GM23338 (cell line): ENCODE measurements at regions not wholly inside any gene's neighbourhood (a gene's known extent, or its start where the extent isn't known, plus 50 kb on each side); places are given as distances from the start of the nearest gene placed in this dataset.

Experiments used
- ATAC-seq: fragments of 200-7000 bp; cut with Tn5 transposase; 3 replicates; pipeline ENCODE4 v1.9.1; 2020
- DNase-seq: peaks from one replicate; pipeline ENCODE4 v3.0.0-alpha.2; 2015; ENCODE audit warnings: low spot score
- H2AFZ ChIP-seq: fragments of 200-600 bp; sonication (generic); 2 replicates; pipeline ENCODE4 v1.8.0; 2016; ENCODE audit warnings: antibody characterized with exemption, mild to moderate bottlenecking, moderate library complexity
- H3F3A ChIP-seq: fragments of 200-600 bp; sonication (generic); replicated peaks from 2 replicates; pipeline ENCODE4 v1.8.0; 2017; ENCODE audit warnings: antibody characterized with exemption, mixed run types, low read depth
- H3K27ac ChIP-seq: fragments of 200-600 bp; sonication (generic); 2 replicates; pipeline ENCODE4 v1.6.1; 2016; ENCODE audit warnings: low read depth
- H3K27me3 ChIP-seq: fragments of 200-600 bp; sonication (generic); 2 replicates; pipeline ENCODE4 v1.8.0; 2016; ENCODE audit warnings: mild to moderate bottlenecking, mixed run types, moderate library complexity; ENCODE audit not compliant: insufficient read depth
- H3K36me3 ChIP-seq: fragments of 200-600 bp; sonication (generic); 2 replicates; pipeline ENCODE4 v1.8.0; 2016; ENCODE audit warnings: mild to moderate bottlenecking; ENCODE audit not compliant: insufficient read depth
- H3K4me1 ChIP-seq: fragments of 200-600 bp; sonication (generic); 2 replicates; pipeline ENCODE4 v1.8.0; 2016; ENCODE audit warnings: mild to moderate bottlenecking, moderate library complexity; ENCODE audit not compliant: insufficient read depth
- H3K4me2 ChIP-seq: fragments of 200-600 bp; sonication (generic); 2 replicates; pipeline ENCODE4 v1.7.1; 2017; ENCODE audit warnings: mixed run types
- H3K4me3 ChIP-seq: fragments of 200-600 bp; sonication (generic); 2 replicates; pipeline ENCODE4 v1.6.1; 2016; ENCODE audit warnings: mixed run types
- H3K79me2 ChIP-seq: fragments of 200-600 bp; sonication (generic); replicated peaks from 2 replicates; pipeline ENCODE4 v1.8.0; 2017; ENCODE audit warnings: mild to moderate bottlenecking; ENCODE audit not compliant: insufficient read depth
- H3K9me2 ChIP-seq: fragments of 200-600 bp; sonication (generic); 2 replicates; pipeline ENCODE4 v1.8.0; 2017; ENCODE audit not compliant: insufficient read depth
- H4K20me1 ChIP-seq: fragments of 200-600 bp; sonication (generic); replicated peaks from 2 replicates; pipeline ENCODE4 v1.8.0; 2017; ENCODE audit warnings: mild to moderate bottlenecking; ENCODE audit not compliant: insufficient read depth
- H3K27ac Mint-ChIP-seq: 2 replicates; pipeline ENCODE4 v1.8.0; 2020; ENCODE audit warnings: inconsistent platforms, mild to moderate bottlenecking, moderate library complexity, mixed read lengths
- H3K27me3 Mint-ChIP-seq: 3 replicates; pipeline ENCODE4 v1.8.0; 2022; ENCODE audit warnings: low read depth, mild to moderate bottlenecking, moderate library complexity, mixed read lengths, inconsistent platforms; ENCODE audit not compliant: insufficient read depth, poor library complexity
- H3K36me3 Mint-ChIP-seq: 3 replicates; pipeline ENCODE4 v1.8.0; 2021; ENCODE audit warnings: low read depth, mild to moderate bottlenecking, inconsistent platforms, moderate library complexity, mixed read lengths
- H3K4me1 Mint-ChIP-seq: 3 replicates; pipeline ENCODE4 v1.8.0; 2020; ENCODE audit warnings: mild to moderate bottlenecking, inconsistent platforms, mixed read lengths
- H3K4me3 Mint-ChIP-seq: 3 replicates; pipeline ENCODE4 v1.8.0; 2021; ENCODE audit warnings: moderate library complexity, mild to moderate bottlenecking, inconsistent platforms, mixed read lengths
- H3K9me3 Mint-ChIP-seq: 3 replicates; pipeline ENCODE4 v1.8.0; 2020; ENCODE audit warnings: moderate library complexity, mild to moderate bottlenecking, inconsistent platforms, mixed read lengths
- EZH2 ChIP-seq: fragments of 200-600 bp; sonication (generic); IDR thresholded peaks from one replicate; pipeline ENCODE4 v1.8.0; 2017; ENCODE audit warnings: antibody characterized with exemption, mild to moderate bottlenecking, low read depth; ENCODE audit not compliant: unreplicated experiment
- NANOG ChIP-seq: IDR thresholded peaks from 2 replicates; pipeline ENCODE4 v1.6.1; 2016; ENCODE audit warnings: antibody characterized with exemption, borderline replicate concordance
- ZNF114 ChIP-seq: fragments of 250-450 bp; sonication (Bioruptor Pico); IDR thresholded peaks from 2 replicates; pipeline ENCODE4 v1.5.0; 2020; ENCODE audit warnings: mild to moderate bottlenecking, moderate library complexity
- ZNF331 ChIP-seq: fragments of 250-450 bp; sonication (Bioruptor Pico); IDR thresholded peaks from 2 replicates; pipeline ENCODE4 v1.5.0; 2020; ENCODE audit warnings: low read depth, mild to moderate bottlenecking, moderate library complexity
- ZNF462 ChIP-seq: fragments of 250-450 bp; sonication (Bioruptor Pico); IDR thresholded peaks from 2 replicates; pipeline ENCODE4 v1.5.0; 2020; ENCODE audit warnings: mild to moderate bottlenecking, moderate library complexity
- TF ChIP-seq, protein P1 (sequence below), 2 experiments: fragments of 200-600 bp in 1 of 2; sonication (generic) in 1 of 2; conservative IDR thresholded peaks; 2 replicates each; pipeline versions ENCODE4 v1.5.1 to v1.6.1; 2016 to 2017; ENCODE audit warnings: antibody characterized with exemption in 2 of 2, low read depth in 2 of 2, mild to moderate bottlenecking in 2 of 2, moderate library complexity in 1 of 2
- TF ChIP-seq, protein P2 (sequence below): IDR thresholded peaks from 2 replicates; pipeline ENCODE4 v1.6.1; 2016; ENCODE audit warnings: antibody characterized with exemption

GRCh38 chr2:223386189-223386588 lies 216.0 kb downstream of the SCG2 start:
- no peak overlapping the region for H2AFZ ChIP-seq
- peaks cover 5% of the 10 kb centered on the region; the same call in 2 of the 3 replicates for H3K4me1 Mint-ChIP-seq
- no peak for DNase-seq
- no peak for TF ChIP-seq EZH2
- TF ChIP-seq ZNF462 (CRISPR knock-in tag), result no peak
- TF ChIP-seq NANOG, result no peak
- TF ChIP-seq, protein P1, sequence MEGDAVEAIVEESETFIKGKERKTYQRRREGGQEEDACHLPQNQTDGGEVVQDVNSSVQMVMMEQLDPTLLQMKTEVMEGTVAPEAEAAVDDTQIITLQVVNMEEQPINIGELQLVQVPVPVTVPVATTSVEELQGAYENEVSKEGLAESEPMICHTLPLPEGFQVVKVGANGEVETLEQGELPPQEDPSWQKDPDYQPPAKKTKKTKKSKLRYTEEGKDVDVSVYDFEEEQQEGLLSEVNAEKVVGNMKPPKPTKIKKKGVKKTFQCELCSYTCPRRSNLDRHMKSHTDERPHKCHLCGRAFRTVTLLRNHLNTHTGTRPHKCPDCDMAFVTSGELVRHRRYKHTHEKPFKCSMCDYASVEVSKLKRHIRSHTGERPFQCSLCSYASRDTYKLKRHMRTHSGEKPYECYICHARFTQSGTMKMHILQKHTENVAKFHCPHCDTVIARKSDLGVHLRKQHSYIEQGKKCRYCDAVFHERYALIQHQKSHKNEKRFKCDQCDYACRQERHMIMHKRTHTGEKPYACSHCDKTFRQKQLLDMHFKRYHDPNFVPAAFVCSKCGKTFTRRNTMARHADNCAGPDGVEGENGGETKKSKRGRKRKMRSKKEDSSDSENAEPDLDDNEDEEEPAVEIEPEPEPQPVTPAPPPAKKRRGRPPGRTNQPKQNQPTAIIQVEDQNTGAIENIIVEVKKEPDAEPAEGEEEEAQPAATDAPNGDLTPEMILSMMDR (conservative IDR thresholded peaks at IDR 0.05; ENCODE audit: low read depth in 2 of 2), result no peak
- no peak for TF ChIP-seq ZNF114 (CRISPR knock-in tag)
- no peak for TF ChIP-seq ZNF331
- TF ChIP-seq, protein P2, sequence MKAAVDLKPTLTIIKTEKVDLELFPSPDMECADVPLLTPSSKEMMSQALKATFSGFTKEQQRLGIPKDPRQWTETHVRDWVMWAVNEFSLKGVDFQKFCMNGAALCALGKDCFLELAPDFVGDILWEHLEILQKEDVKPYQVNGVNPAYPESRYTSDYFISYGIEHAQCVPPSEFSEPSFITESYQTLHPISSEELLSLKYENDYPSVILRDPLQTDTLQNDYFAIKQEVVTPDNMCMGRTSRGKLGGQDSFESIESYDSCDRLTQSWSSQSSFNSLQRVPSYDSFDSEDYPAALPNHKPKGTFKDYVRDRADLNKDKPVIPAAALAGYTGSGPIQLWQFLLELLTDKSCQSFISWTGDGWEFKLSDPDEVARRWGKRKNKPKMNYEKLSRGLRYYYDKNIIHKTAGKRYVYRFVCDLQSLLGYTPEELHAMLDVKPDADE, result no peak
- no peaks in the 10 kb centered on the region for H3K79me2 ChIP-seq
- no peaks in the 10 kb centered on the region for H4K20me1 ChIP-seq
- no peak overlapping the region for H3K4me3 ChIP-seq
- H3K4me3 Mint-ChIP-seq, result no peak overlapping the region
- no peaks in the 10 kb centered on the region for H3F3A ChIP-seq
- H3K27me3 Mint-ChIP-seq, result no peaks in the 10 kb centered on the region
- no peak overlapping the region for H3K27ac ChIP-seq
- no peak overlapping the region for H3K27ac Mint-ChIP-seq
- H3K36me3 Mint-ChIP-seq, result no peaks in the 10 kb centered on the region
- no peak overlapping the region for H3K4me2 ChIP-seq
- no peaks in the 10 kb centered on the region for H3K9me2 ChIP-seq
- ATAC-seq, result no peak
- no peaks in the 10 kb centered on the region for H3K4me1 ChIP-seq
- no peaks in the 10 kb centered on the region for H3K27me3 ChIP-seq
- no peaks in the 10 kb centered on the region for H3K36me3 ChIP-seq
- H3K9me3 Mint-ChIP-seq, result no peaks in the 10 kb centered on the region
